Keratinocyte (primary cell): ENCODE measurements at regions not wholly inside any gene's neighbourhood (a gene's known extent, or its start where the extent isn't known, plus 50 kb on each side); places are given as distances from the start of the nearest gene placed in this dataset.

Experiments used
- CTCF ChIP-seq, 3 experiments: IDR thresholded peaks in 1 of 3; conservative IDR thresholded peaks in 1 of 3; optimal IDR thresholded peaks in 1 of 3; 2 replicates in 2 of 3; 3 replicates in 1 of 3; pipeline versions ENCODE3 to v1.5.1; 2011; ENCODE audit warnings: low read length in 3 of 3, mild to moderate bottlenecking in 3 of 3, moderate library complexity in 2 of 3, control low read depth in 1 of 3, inconsistent platforms in 1 of 3; ENCODE audit not compliant: insufficient read depth in 2 of 3; ENCODE audit errors: extremely low read depth in 1 of 3
- EZH2 ChIP-seq: IDR thresholded peaks from one replicate; pipeline ENCODE4 v1.6.1; 2012; ENCODE audit warnings: inconsistent platforms, mild to moderate bottlenecking, low read length, moderate library complexity

DNA sequence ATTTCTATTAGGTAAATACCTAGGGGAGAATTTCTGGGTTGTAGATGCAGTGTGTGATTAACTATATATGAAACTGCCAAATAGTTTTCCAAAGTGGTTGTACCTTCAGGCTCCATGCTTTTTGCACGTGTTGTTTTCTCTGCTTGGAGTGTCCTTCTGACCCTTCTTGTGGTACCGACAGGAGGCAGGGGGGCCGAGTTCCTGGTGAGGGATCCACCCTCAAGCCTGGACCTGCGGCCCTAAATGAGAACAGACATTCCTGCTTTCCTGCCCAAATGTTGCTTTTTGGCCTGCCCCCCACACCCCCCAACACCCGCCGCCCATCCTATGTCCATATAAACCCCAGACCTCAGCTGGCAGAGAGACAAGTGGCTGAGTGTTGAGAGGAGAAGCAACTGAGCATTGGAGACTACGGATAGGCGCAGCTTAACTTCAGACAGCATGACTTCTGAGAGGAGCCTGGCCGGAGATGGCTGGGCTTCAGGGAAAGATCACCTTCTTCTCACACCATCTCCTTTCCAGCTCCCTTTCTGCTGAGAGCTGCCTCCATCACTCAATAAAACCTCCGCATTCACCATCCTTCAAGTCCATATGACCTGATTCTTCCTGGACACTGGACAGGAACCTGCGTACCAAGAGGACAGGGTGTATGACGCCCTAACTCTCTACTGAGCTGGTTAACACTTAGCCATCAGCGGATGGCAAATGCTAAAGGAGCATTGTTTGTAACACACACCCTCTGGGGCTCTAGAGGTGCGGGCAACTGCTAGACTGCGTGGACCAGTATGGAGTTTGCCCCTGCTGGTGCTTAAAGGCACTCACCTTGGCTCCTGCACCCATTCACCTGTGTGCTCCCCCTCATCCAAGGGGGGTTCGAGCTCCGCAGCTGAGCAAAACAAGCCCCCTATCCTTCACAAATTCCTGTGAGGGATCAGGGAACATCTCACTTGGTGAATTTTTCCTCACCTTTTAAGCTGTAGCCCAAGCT is 194.7 kb upstream of the FBXO33 start:
- TF ChIP-seq CTCF (optimal IDR thresholded peaks at IDR 0.05 in 1 of 3, IDR thresholded peaks at IDR 0.05 in 1 of 3, conservative IDR thresholded peaks at IDR 0.05 in 1 of 3; ENCODE audit: extremely low read depth in 1 of 3, insufficient read depth in 2 of 3, low read length in 3 of 3) (no peak), EZH2 (no peak)
